NCI-H2196 treated with DMSO at 0.1 percent for 48 hours (cell line): ENCODE measurements at regions not wholly inside any gene's neighbourhood (a gene's known extent, or its start where the extent isn't known, plus 50 kb on each side); places are given as distances from the start of the nearest gene placed in this dataset.
"Not testable (repeated sequence)": the region's sequence is repeated elsewhere in the genome, so short reads cannot be mapped to it uniquely, and the experiment has no call there.

Experiments
- DNase-seq: peaks from one replicate; lab custom pipeline; 2025; ENCODE audit not compliant: unreplicated experiment; lab: John Stamatoyannopoulos, UW

- not testable (repeated sequence) for DNase-seq
Measured at GRCh38 chr4:4134368-4134767, 92.4 kb downstream of the OTOP1 start.

- not testable (repeated sequence) for DNase-seq
Measured at GRCh38 chr4:4136621-4137020, 90.1 kb downstream of the OTOP1 start.
